IMR-90 (cell line): ENCODE measurements at regions not wholly inside any gene's neighbourhood (a gene's known extent, or its start where the extent isn't known, plus 50 kb on each side); places are given as distances from the start of the nearest gene placed in this dataset.

Experiments
- ATAC-seq: fragments of 200-7000 bp; cut with Tn5 transposase; 2 replicates; pipeline ENCODE4 v1.9.1; 2020; ENCODE audit warnings: low read depth, mild to moderate bottlenecking, moderate library complexity
- BruUV-seq: library from RNA; stranded (reverse); fragments of 400-500 nt; replicated peaks from 2 replicates; lab custom pipeline; 2021; lab: Mats Ljungman, UMichigan
- CTCF ChIA-PET: fragments of 300-600 bp; formaldehyde crosslinking; extraction: SDS; loops from one replicate; lab custom pipeline; 2021; ENCODE audit warnings: antibody characterized with exemption; lab: Yijun Ruan, JAX
- POLR2A ChIA-PET: fragments of 300-600 bp; sonication (Branson Sonifier 250); formaldehyde crosslinking; loops from one replicate; lab custom pipeline; 2022; ENCODE audit warnings: antibody characterized with exemption; ENCODE audit not compliant: unreplicated experiment; lab: Charles Lee
- DNase-seq: peaks from one replicate; pipeline ENCODE4 v3.0.0; 2013
- H2AFZ ChIP-seq: replicated peaks from 2 replicates; pipeline ENCODE3; 2013; ENCODE audit warnings: low read length, mild to moderate bottlenecking; ENCODE audit not compliant: poor library complexity
- H2AK5ac ChIP-seq: 2 replicates; pipeline ENCODE4 v1.6.1; 2013; ENCODE audit warnings: low read depth, low read length, inconsistent platforms
- H2AK9ac ChIP-seq: replicated peaks from 2 replicates; pipeline ENCODE3; 2013; ENCODE audit warnings: mild to moderate bottlenecking, low read depth, low read length, moderate library complexity; ENCODE audit not compliant: poor library complexity
- H2BK120ac ChIP-seq: 2 replicates; pipeline ENCODE4 v1.6.1; 2013; ENCODE audit warnings: low read depth, low read length, inconsistent platforms
- H2BK15ac ChIP-seq: 3 replicates; pipeline ENCODE4 v1.6.1; 2013; ENCODE audit warnings: low read depth, low read length, inconsistent platforms
- H2BK20ac ChIP-seq: 2 replicates; pipeline ENCODE4 v1.6.1; 2013; ENCODE audit warnings: low read depth, mild to moderate bottlenecking, inconsistent platforms, low read length, moderate library complexity
- H2BK5ac ChIP-seq: 2 replicates; pipeline ENCODE4 v1.6.1; 2013; ENCODE audit warnings: mild to moderate bottlenecking, low read depth, low read length, inconsistent platforms; ENCODE audit not compliant: poor library complexity, severe bottlenecking
- H3K14ac ChIP-seq: replicated peaks from 2 replicates; pipeline ENCODE4 v1.6.1; 2013; ENCODE audit warnings: low read depth, low read length, inconsistent platforms
- H3K18ac ChIP-seq: 2 replicates; pipeline ENCODE4 v1.6.1; 2013; ENCODE audit warnings: low read depth, low read length, control low read depth
- H3K23ac ChIP-seq: 2 replicates; pipeline ENCODE4 v1.6.1; 2013; ENCODE audit warnings: low read depth, low read length, inconsistent platforms
- H3K27ac ChIP-seq: 2 replicates; pipeline ENCODE4 v1.5.1; 2013; ENCODE audit warnings: mild to moderate bottlenecking, control low read depth, low read length; ENCODE audit not compliant: insufficient read depth
- H3K27me3 ChIP-seq: 2 replicates; pipeline ENCODE4 v1.6.1; 2013; ENCODE audit warnings: low read length; ENCODE audit not compliant: control insufficient read depth, insufficient read depth
- H3K36me3 ChIP-seq: 2 replicates; pipeline ENCODE4 v1.6.1; 2013; ENCODE audit warnings: low read length, mixed read lengths; ENCODE audit not compliant: control insufficient read depth, insufficient read depth
- H3K4ac ChIP-seq: 2 replicates; pipeline ENCODE4 v1.6.1; 2013; ENCODE audit warnings: low read depth, low read length, inconsistent platforms
- H3K4me1 ChIP-seq: 2 replicates; pipeline ENCODE4 v1.6.1; 2013; ENCODE audit warnings: low read length, mixed read lengths; ENCODE audit not compliant: control insufficient read depth, insufficient read depth
- H3K4me2 ChIP-seq: 2 replicates; pipeline ENCODE4 v1.6.1; 2013; ENCODE audit warnings: low read depth, mild to moderate bottlenecking, control low read depth, low read length, moderate library complexity
- H3K4me3 ChIP-seq: 2 replicates; pipeline ENCODE4 v1.5.1; 2013; ENCODE audit warnings: low read depth, mild to moderate bottlenecking, control low read depth, low read length, moderate library complexity; ENCODE audit not compliant: insufficient read depth
- H3K56ac ChIP-seq: 2 replicates; pipeline ENCODE4 v1.6.1; 2013; ENCODE audit warnings: low read length, inconsistent platforms; ENCODE audit not compliant: insufficient read depth; ENCODE audit errors: extremely low read depth
- H3K79me1 ChIP-seq, 2 experiments: 2 replicates each; pipeline ENCODE4 v1.6.1; 2013; ENCODE audit warnings: low read length in 2 of 2, inconsistent platforms in 1 of 2, low read depth in 1 of 2
- H3K9ac ChIP-seq: 2 replicates; pipeline ENCODE4 v1.6.1; 2013; ENCODE audit warnings: low read depth, low read length, control low read depth
- H3K9me1 ChIP-seq: 2 replicates; pipeline ENCODE4 v1.6.1; 2013; ENCODE audit warnings: low read length, inconsistent platforms; ENCODE audit not compliant: insufficient read depth
- H3K9me3 ChIP-seq: 2 replicates; pipeline ENCODE4 v1.6.1; 2013; ENCODE audit warnings: low read length; ENCODE audit not compliant: control insufficient read depth, insufficient read depth
- H4K20me1 ChIP-seq: 2 replicates; pipeline ENCODE4 v1.6.1; 2013; ENCODE audit warnings: low read length, inconsistent platforms; ENCODE audit not compliant: insufficient read depth
- H4K5ac ChIP-seq: 2 replicates; pipeline ENCODE4 v1.6.1; 2013; ENCODE audit warnings: mild to moderate bottlenecking, low read depth, low read length, control low read depth
- H4K8ac ChIP-seq, 2 experiments: 2 replicates each; pipeline ENCODE4 v1.6.1; 2013; ENCODE audit warnings: low read depth in 2 of 2, low read length in 2 of 2, control low read depth in 1 of 2, inconsistent platforms in 1 of 2
- H4K91ac ChIP-seq: 2 replicates; pipeline ENCODE4 v1.6.1; 2013; ENCODE audit warnings: low read depth, low read length, inconsistent platforms; ENCODE audit not compliant: insufficient read depth
- CHD1 ChIP-seq: IDR thresholded peaks from 2 replicates; pipeline ENCODE4 v1.6.1; 2012; ENCODE audit warnings: low read depth, low read length, improper control_type of control experiment
- RFX5 ChIP-seq: IDR thresholded peaks from 2 replicates; pipeline ENCODE4 v1.8.0; 2012; ENCODE audit warnings: low read depth, mild to moderate bottlenecking, low read length, moderate library complexity
- SMC3 ChIP-seq: fragments of 150-350 bp; IDR thresholded peaks from 2 replicates; pipeline ENCODE4 v1.6.1; 2016; ENCODE audit warnings: low read depth, mild to moderate bottlenecking, antibody characterized with exemption, low read length, moderate library complexity
- WGBS, 2 experiments: methylation state at CpG; one replicate each; pipeline versions ENCODE4 v1.1.5 to v1.1.7; 2013; ENCODE audit warnings: missing lambda C conversion rate in 2 of 2; ENCODE audit not compliant: insufficient read length in 1 of 2; ENCODE audit errors: extremely low coverage in 2 of 2; 5-methylcytosine and 5-hydroxymethylcytosine counted together
- dilution Hi-C: fragments of 300-500 bp; cut with HindIII; formaldehyde crosslinking; loops from one replicate; pipeline ENCODE4 v1.14.3; 2018; ENCODE audit warnings: low sequenced_read_pairs; ENCODE audit not compliant: unreplicated experiment
- in situ Hi-C: fragments of 300-500 bp; cut with MboI; formaldehyde crosslinking; loops from 3 replicates; pipeline ENCODE4 v1.14.3; 2019; ENCODE audit warnings: low sequenced_read_pairs, inconsistent platforms, mixed read lengths
- intact Hi-C: fragments of 100-400 bp; cut with micrococcal nuclease; formaldehyde crosslinking; loops from 2 replicates; pipeline ENCODE4 v1.10.0; 2022
- TF ChIP-seq, protein P1 (sequence below): fragments of 150-350 bp; IDR thresholded peaks from 2 replicates; pipeline ENCODE4 v1.6.1; 2016; ENCODE audit warnings: low read depth, mild to moderate bottlenecking, low read length, moderate library complexity, borderline replicate concordance

DNA sequence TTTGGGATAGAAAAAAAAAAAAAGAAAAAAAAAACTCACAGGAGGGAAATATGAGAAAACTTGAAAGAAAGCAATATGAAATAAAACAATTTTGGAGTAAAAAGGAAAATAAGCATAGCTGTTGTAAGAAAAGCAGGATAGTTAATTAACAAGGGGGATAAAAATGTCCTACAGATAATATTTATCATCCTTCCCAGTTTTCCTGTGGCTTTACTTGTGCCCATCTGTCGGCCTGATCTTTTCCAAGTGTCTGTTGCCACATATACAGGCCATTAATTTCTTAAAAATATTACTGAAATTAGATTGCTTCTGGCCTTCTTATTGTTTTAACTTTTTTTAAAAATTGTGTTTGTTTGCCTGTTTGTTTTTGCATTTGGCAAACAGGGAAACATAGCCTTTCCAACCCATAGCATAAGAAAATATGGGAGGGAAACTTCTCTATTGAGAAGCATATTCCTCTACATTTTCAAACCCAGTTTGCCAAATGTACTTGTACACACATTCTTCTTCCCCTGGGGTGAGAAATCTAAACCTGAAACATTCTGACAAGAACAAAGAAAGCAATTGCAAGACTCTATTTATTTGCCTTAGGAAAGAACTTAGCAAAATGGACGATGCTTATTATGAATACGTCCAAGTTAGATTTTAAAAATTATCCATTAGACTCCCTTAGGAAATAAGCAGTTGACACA lies 272.3 kb downstream of the CDH20 start:
- Histone ChIP-seq H2BK120ac (peak overlapping the region; percentile 98), H3K56ac (peak overlapping the region; percentile 95), H3K9me3 (no peaks in the 10 kb centered on the region), H2AK9ac (no peak overlapping the region), H2AK5ac (peak overlapping the region; percentile 96; the same call in 1 of the 2 replicates), H4K91ac (peak overlapping the region; percentile 91), H3K4me1 (peaks cover 14% of the 10 kb centered on the region), H4K5ac (peak overlapping the region; percentile 65), H3K14ac (peak overlapping the region; percentile 99), H3K79me1 (peaks cover 10 to 46% of the 10 kb centered on the region in 2 experiments), H3K4me3 (peak overlapping the region; percentile 43; the same call in 1 of the 2 replicates), H3K4ac (peak overlapping the region; percentile 97), H4K8ac (peak overlapping the region; percentile 70 to 93), H3K36me3 (no peaks in the 10 kb centered on the region), H2BK20ac (peak overlapping the region; percentile 96), H3K18ac (peak overlapping the region; percentile 85), H2BK5ac (peak overlapping the region; percentile 93), H4K20me1 (no peaks in the 10 kb centered on the region), H3K4me2 (peak overlapping the region; percentile 86), H2AFZ (no peak overlapping the region), H3K27me3 (no peaks in the 10 kb centered on the region), H3K23ac (peak overlapping the region; percentile 100; the same call in 1 of the 2 replicates), H3K9ac (peak overlapping the region; percentile 80), H3K27ac (peak overlapping the region; percentile 82), H2BK15ac (peak overlapping the region; percentile 86), H3K9me1 (peaks cover 11% of the 10 kb centered on the region)
- intact Hi-C loops = no loop called here
- dilution Hi-C loops = no loop called here
- no CpG with 5 or more reads among the region's 3 CpGs for WGBS, 2 experiments
- TF ChIP-seq, protein P1, sequence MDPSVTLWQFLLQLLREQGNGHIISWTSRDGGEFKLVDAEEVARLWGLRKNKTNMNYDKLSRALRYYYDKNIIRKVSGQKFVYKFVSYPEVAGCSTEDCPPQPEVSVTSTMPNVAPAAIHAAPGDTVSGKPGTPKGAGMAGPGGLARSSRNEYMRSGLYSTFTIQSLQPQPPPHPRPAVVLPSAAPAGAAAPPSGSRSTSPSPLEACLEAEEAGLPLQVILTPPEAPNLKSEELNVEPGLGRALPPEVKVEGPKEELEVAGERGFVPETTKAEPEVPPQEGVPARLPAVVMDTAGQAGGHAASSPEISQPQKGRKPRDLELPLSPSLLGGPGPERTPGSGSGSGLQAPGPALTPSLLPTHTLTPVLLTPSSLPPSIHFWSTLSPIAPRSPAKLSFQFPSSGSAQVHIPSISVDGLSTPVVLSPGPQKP = no peak
- TF ChIP-seq CHD1 = no peak
- TF ChIP-seq RFX5 = no peak
- TF ChIP-seq SMC3 = no peak
- BruUV-seq = TSS peak; percentile 56
- in situ Hi-C loops = no loop called here
- CTCF ChIA-PET = interaction anchor here (1.1 kb wide), 1 partner anchor 203 kb away, joined by 3 read pairs; no protein-coding TSS in a partner anchor
- DNase-seq (no peak), ATAC-seq (no peak)
- POLR2A ChIA-PET = interaction anchor here (0.6 kb wide), 2 partner anchors 20 to 138 kb away, joined by 3 read pairs; no protein-coding TSS in a partner anchor
